Esophagus squamous epithelium (tissue), 4 donors: ENCODE measurements at regions not wholly inside any gene's neighbourhood (a gene's known extent, or its start where the extent isn't known, plus 50 kb on each side); places are given as distances from the start of the nearest gene placed in this dataset.

Experiments used
- POLR2A ChIP-seq, 4 donors: fragments of 450-650 bp; IDR thresholded peaks; one replicate each; pipeline ENCODE4 v1.6.1; 2017; ENCODE audit warnings: antibody characterized with exemption in 4 of 4, mild to moderate bottlenecking in 4 of 4, moderate library complexity in 3 of 4
- TF ChIP-seq, protein P1 (sequence below), 6 experiments: fragments of 450-650 bp in 4 of 6; fragments of 200-600 bp in 2 of 6; sonication (generic) in 2 of 6; IDR thresholded peaks; one replicate each; pipeline ENCODE4 v1.5.1; 2016 to 2019; ENCODE audit warnings: antibody characterized with exemption in 6 of 6, mild to moderate bottlenecking in 4 of 6, moderate library complexity in 4 of 6

DNA sequence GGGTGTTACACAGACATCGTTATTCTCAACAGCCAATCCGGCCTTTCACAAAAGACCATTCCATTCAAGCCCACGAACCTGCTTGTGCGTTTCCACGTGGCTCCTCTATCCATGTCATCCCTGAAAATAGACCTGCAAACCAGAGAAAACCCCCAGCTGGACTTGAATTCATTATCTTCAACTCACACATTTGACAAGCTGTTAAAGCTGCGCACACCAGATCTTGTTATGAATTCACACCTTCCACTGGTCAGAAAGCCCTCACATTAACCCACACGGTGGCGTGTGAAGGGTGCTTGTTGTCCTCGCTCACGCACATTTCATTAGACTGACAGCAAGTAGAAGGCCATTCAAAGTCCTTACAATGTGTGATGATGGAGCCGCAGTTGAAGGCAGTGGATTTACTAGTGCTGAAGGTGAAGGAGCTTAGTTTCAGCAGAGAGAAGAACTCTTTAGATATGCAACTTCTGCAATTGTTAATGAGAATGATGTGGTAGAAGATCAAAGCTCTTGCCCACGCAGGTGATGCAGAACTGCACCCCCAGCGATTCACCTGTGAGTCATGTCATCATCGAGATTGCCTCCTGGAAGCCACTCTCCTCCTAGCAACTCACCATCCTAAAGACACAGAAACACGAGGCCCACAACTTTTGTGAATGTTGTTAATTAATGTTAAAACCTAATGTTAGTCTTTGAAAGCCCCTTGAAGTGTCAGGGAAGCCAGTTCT is 224.8 kb upstream of the SOX11 start:
- TF ChIP-seq POLR2A (IDR thresholded peaks at IDR 0.05), result no peak
- TF ChIP-seq, protein P1, sequence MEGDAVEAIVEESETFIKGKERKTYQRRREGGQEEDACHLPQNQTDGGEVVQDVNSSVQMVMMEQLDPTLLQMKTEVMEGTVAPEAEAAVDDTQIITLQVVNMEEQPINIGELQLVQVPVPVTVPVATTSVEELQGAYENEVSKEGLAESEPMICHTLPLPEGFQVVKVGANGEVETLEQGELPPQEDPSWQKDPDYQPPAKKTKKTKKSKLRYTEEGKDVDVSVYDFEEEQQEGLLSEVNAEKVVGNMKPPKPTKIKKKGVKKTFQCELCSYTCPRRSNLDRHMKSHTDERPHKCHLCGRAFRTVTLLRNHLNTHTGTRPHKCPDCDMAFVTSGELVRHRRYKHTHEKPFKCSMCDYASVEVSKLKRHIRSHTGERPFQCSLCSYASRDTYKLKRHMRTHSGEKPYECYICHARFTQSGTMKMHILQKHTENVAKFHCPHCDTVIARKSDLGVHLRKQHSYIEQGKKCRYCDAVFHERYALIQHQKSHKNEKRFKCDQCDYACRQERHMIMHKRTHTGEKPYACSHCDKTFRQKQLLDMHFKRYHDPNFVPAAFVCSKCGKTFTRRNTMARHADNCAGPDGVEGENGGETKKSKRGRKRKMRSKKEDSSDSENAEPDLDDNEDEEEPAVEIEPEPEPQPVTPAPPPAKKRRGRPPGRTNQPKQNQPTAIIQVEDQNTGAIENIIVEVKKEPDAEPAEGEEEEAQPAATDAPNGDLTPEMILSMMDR (IDR thresholded peaks at IDR 0.05), result no peak
